ENCODE measurements at regions not wholly inside any gene's neighbourhood (a gene's known extent, or its start where the extent isn't known, plus 50 kb on each side); places are given as distances from the start of the nearest gene placed in this dataset.

GRCh38 chr19:32039440-32039839 is 306.0 kb upstream of the ZNF507 start:
- DNase-seq (ENCODE audit: low read depth in 1 of 2, low spot score in 1 of 2) = no peak
- Histone ChIP-seq H3K27ac (replicated peaks) (no peak overlapping the region), H3K4me3 (replicated peaks; ENCODE audit: insufficient read depth, low read length) (no peak overlapping the region), H3K27me3 (ENCODE audit: insufficient read depth, poor library complexity, severe bottlenecking) (peaks cover 7% of the 10 kb centered on the region)
- TF ChIP-seq REST (IDR thresholded peaks at IDR 0.05; ENCODE audit: insufficient replicate concordance, low read depth) (no peak), SPI1 (IDR thresholded peaks at IDR 0.05; ENCODE audit: borderline replicate concordance, low read depth) (no peak)

GRCh38 chr19:32040236-32040635 is 305.2 kb upstream of the ZNF507 start:
- Histone ChIP-seq H3K27me3 (ENCODE audit: insufficient read depth, poor library complexity, severe bottlenecking) (peaks cover 7% of the 10 kb centered on the region), H3K27ac (replicated peaks) (no peak overlapping the region), H3K4me3 (replicated peaks; ENCODE audit: insufficient read depth, low read length) (no peak overlapping the region)
- no peak for TF ChIP-seq GABPA (IDR thresholded peaks at IDR 0.05; ENCODE audit: low read depth)
- no peak for TF ChIP-seq POLR2AphosphoS5 (IDR thresholded peaks at IDR 0.05; ENCODE audit: low read depth)
- TF ChIP-seq SPI1 (IDR thresholded peaks at IDR 0.05; ENCODE audit: borderline replicate concordance, low read depth) = no peak
- no peak for TF ChIP-seq CTCF (IDR thresholded peaks at IDR 0.05; ENCODE audit: insufficient read depth, low read length)
- no peak for TF ChIP-seq REST (IDR thresholded peaks at IDR 0.05; ENCODE audit: insufficient replicate concordance, low read depth)
- DNase-seq (ENCODE audit: low read depth in 1 of 2, low spot score in 1 of 2) = no peak

GRCh38 chr19:32041681-32042292 is 303.6 kb upstream of the ZNF507 start:
- TF ChIP-seq CTCF (IDR thresholded peaks at IDR 0.05; ENCODE audit: insufficient read depth, low read length) (peak; percentile 55), POLR2AphosphoS5 (IDR thresholded peaks at IDR 0.05; ENCODE audit: low read depth) (no peak)
- Histone ChIP-seq H3K4me3 (replicated peaks; ENCODE audit: insufficient read depth, low read length) (no peak overlapping the region), H3K27ac (replicated peaks) (no peak overlapping the region), H3K27me3 (ENCODE audit: insufficient read depth, poor library complexity, severe bottlenecking) (peaks cover 7% of the 10 kb centered on the region)
- peak; percentile 1 to 43 for DNase-seq (ENCODE audit: low read depth in 1 of 2, low spot score in 1 of 2)

GRCh38 chr19:32047788-32048187 is 297.6 kb upstream of the ZNF507 start:
- no peak overlapping the region for H3K4me3 ChIP-seq (replicated peaks; ENCODE audit: insufficient read depth, low read length)
- TF ChIP-seq POLR2AphosphoS5 (IDR thresholded peaks at IDR 0.05; ENCODE audit: low read depth) = no peak
- TF ChIP-seq CTCF (IDR thresholded peaks at IDR 0.05; ENCODE audit: insufficient read depth, low read length) = no peak
- no peak for TF ChIP-seq SPI1 (IDR thresholded peaks at IDR 0.05; ENCODE audit: borderline replicate concordance, low read depth)
- no peak for TF ChIP-seq GABPA (IDR thresholded peaks at IDR 0.05; ENCODE audit: low read depth)
- TF ChIP-seq REST (IDR thresholded peaks at IDR 0.05; ENCODE audit: insufficient replicate concordance, low read depth) = no peak
- H3K27ac ChIP-seq (replicated peaks) = no peak overlapping the region
- no peak for DNase-seq (ENCODE audit: low read depth in 1 of 2, low spot score in 1 of 2)
- no peaks in the 10 kb centered on the region for H3K27me3 ChIP-seq (ENCODE audit: insufficient read depth, poor library complexity, severe bottlenecking)

Data from HL-60 (cell line).